ENCODE measurements at regions not wholly inside any gene's neighbourhood (a gene's known extent, or its start where the extent isn't known, plus 50 kb on each side); places are given as distances from the start of the nearest gene placed in this dataset.
"Not testable (repeated sequence)": the region's sequence is repeated elsewhere in the genome, so short reads cannot be mapped to it uniquely, and the experiment has no call there.

DNA sequence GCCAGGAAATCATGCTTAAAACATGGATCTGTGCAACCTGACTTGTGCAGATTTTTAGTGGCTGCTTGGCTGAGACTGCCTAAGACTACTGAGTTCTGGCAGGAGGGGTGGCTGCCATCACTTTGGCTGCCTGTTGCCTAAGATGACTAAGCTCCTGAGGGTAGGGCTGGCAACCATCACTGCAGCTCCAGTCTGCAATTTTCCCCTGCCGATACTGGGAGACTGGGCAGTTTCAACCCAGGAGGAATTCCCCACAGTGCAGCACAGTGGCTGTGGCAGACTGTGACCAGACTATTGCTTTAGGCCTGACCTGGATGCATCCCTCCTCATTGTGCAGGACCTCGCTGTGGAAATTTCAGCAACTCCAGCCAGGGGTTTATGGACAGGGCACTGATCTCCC lies 544.9 kb downstream of the ANKRD50 start:
- no peak overlapping the region for H3K27ac ChIP-seq (ENCODE audit: low read depth, low read length, severe bottlenecking)
- H3K9me3 ChIP-seq (ENCODE audit: control insufficient read depth, low read length): no peaks in the 10 kb centered on the region
- no peaks in the 10 kb centered on the region for H3K4me1 ChIP-seq (ENCODE audit: control insufficient read depth, insufficient read depth, low read length, poor library complexity, severe bottlenecking)
- 92 to 94% methylated on average over 2 of the region's 2 CpGs for WGBS, 2 experiments (ENCODE audit: insufficient coverage in 2 of 2)
- no peak overlapping the region for H3K4me3 ChIP-seq (ENCODE audit: extremely low read depth, insufficient read depth, low read length, poor library complexity, severe bottlenecking)
- no peaks in the 10 kb centered on the region for H3K36me3 ChIP-seq (ENCODE audit: control insufficient read depth, insufficient read depth, low read length)

- not testable (repeated sequence) for H3K27ac ChIP-seq (ENCODE audit: low read depth, low read length, severe bottlenecking); H3K9me3 ChIP-seq (ENCODE audit: control insufficient read depth, low read length); H3K4me1 ChIP-seq (ENCODE audit: control insufficient read depth, insufficient read depth, low read length, poor library complexity, severe bottlenecking); H3K4me3 ChIP-seq (ENCODE audit: extremely low read depth, insufficient read depth, low read length, poor library complexity, severe bottlenecking); H3K36me3 ChIP-seq (ENCODE audit: control insufficient read depth, insufficient read depth, low read length)
- WGBS, 2 experiments (ENCODE audit: insufficient coverage in 2 of 2): 80% methylated on average over 1 of the region's 1 CpG; no CpG with 5 or more reads in 1 of the 2 experiments
Observed at GRCh38 chr4:124169524-124169923, 543.0 kb downstream of the ANKRD50 start.

DNA sequence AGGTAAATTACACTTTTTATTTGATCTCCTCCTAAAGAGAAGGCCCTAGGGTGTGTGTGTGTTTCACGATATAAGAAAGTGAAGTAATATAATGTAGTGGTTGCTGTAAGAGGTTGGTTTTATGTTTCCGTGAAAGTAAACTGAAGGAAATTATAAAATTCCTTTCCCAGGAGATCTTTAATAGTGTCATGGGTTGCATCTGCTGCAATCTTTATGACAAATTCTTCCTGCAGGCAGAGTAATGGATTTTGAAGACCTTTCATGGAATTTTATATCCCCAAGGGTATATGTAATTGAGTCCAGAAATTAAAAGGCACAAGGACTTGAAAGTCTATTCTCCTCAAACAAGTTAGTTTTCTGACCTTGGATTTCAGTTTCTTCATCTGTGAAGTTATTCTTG lies 538.6 kb downstream of the ANKRD50 start:
- H3K27ac ChIP-seq (ENCODE audit: low read depth, low read length, severe bottlenecking): no peak overlapping the region
- 67 to 80% methylated on average over 1 to 2 of the region's 2 CpGs for WGBS, 2 experiments (ENCODE audit: insufficient coverage in 2 of 2)

DNA sequence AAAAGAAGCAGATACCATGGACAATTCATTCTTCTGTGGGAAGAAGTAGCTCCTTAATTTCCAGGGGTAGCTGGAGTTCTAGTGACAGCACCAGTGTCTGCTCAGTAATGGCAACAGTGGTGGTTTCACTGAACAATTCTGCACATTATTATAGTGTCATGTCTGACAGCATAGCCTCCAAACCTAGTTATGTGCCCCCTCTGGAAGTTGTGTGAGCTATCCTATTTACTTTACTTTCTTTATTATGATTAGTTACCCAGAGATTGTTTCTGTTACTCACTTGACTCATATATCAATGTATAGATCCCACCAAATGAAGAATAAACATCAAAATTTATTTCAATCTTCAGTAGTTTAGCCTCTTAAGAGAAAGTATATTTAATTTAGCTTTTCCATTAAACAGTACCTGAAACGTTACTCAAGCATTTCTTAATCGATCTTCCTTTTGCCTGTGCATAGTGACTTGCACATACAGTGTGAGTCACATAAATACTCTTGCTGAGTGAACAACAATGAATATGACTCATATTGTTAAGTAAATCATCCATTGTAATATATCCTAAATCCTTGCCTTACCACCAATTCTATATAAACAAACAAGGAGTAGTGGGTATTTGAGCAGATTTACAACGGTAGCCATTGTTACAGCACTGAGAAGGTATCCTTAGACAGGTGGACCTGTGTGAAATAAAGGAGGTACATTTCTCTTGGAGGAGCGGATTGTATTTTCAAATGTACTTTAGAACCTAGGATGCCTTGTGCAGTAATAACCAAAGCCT lies 534.7 kb downstream of the ANKRD50 start:
- no peaks in the 10 kb centered on the region for H3K36me3 ChIP-seq (ENCODE audit: control insufficient read depth, insufficient read depth, low read length)
- H3K9me3 ChIP-seq (ENCODE audit: control insufficient read depth, low read length): no peaks in the 10 kb centered on the region
- peaks cover 4% of the 10 kb centered on the region for H3K4me1 ChIP-seq (ENCODE audit: control insufficient read depth, insufficient read depth, low read length, poor library complexity, severe bottlenecking)
- H3K27ac ChIP-seq (ENCODE audit: low read depth, low read length, severe bottlenecking): no peak overlapping the region
- 100% methylated on average over 1 of the region's 4 CpGs for WGBS, 2 experiments (ENCODE audit: insufficient coverage in 2 of 2)
- H3K4me3 ChIP-seq (ENCODE audit: extremely low read depth, insufficient read depth, low read length, poor library complexity, severe bottlenecking): no peak overlapping the region

More for the DNA sequence above, 538.6 kb downstream of the ANKRD50 start:
- Histone ChIP-seq H3K4me1 (ENCODE audit: control insufficient read depth, insufficient read depth, low read length, poor library complexity, severe bottlenecking) (peaks cover 4% of the 10 kb centered on the region), H3K36me3 (ENCODE audit: control insufficient read depth, insufficient read depth, low read length) (no peaks in the 10 kb centered on the region), H3K4me3 (ENCODE audit: extremely low read depth, insufficient read depth, low read length, poor library complexity, severe bottlenecking) (no peak overlapping the region), H3K9me3 (ENCODE audit: control insufficient read depth, low read length) (no peaks in the 10 kb centered on the region)

DNA sequence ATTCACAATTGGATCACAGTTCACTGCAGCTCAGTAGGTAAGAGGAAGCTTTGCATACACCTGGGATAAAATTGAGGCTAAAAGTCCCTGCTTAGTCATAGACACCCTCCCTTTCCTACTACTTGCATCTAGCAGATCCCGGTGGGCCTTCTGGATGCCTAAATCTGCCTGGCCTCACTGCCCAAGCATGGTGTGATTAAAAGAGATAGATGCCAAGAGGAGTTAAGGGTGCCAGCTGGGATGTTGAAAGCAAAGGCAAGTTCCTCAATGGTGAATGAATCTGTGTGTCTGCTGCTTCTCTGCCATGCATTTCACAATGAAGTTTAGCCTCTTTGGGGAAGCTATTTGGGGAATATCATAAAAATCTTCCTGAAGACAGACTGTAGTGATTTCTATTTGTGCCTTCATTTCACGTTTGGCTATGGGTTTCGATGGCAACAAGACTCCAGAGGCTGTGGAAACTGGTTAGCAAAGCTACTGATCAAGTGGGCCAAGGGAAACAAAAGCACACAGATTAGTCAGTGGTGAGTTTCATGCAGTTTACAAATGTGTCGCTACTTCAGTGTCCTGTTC lies 534.0 kb downstream of the ANKRD50 start:
- no peak overlapping the region for H3K27ac ChIP-seq (ENCODE audit: low read depth, low read length, severe bottlenecking)
- no peaks in the 10 kb centered on the region for H3K9me3 ChIP-seq (ENCODE audit: control insufficient read depth, low read length)
- H3K4me3 ChIP-seq (ENCODE audit: extremely low read depth, insufficient read depth, low read length, poor library complexity, severe bottlenecking): no peak overlapping the region
- H3K36me3 ChIP-seq (ENCODE audit: control insufficient read depth, insufficient read depth, low read length): no peaks in the 10 kb centered on the region
- WGBS, 2 experiments (ENCODE audit: insufficient coverage in 2 of 2): 96 to 98% methylated on average over 4 of the region's 4 CpGs
- peaks cover 4% of the 10 kb centered on the region for H3K4me1 ChIP-seq (ENCODE audit: control insufficient read depth, insufficient read depth, low read length, poor library complexity, severe bottlenecking)

DNA sequence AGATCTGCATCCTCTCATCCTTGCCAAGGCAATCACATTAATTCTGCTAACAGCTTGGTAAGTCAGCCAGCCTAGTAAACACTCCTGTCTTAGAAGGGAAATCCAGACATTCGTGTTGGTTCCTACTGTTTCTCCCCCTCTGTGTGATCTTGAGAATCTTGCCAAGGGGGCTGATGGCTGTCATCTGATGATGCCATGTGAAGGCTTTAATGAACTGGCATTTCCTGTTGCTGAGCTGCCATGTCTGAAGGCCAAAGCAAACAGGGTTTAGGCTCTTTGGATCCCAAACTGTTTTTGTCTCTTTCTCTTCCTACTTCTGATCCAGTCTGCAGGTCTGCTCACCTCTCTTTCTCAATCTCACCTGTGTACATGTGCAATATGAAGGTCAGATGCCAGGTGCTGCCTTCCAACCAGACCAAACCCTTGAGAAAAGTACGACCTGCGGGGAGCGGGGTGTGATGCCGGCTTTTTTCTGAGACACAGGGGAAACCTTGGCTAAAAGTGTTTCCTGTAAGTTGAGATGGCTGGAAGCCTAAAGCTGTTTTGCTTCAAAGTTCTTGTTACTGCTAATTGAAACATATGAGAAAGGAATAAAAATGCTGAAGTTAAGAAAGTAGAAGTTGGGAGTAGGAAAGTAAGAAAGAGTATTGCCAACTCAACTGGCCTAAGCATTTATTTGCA lies 532.9 kb downstream of the ANKRD50 start:
- Histone ChIP-seq H3K4me1 (ENCODE audit: control insufficient read depth, insufficient read depth, low read length, poor library complexity, severe bottlenecking) (peaks cover 4% of the 10 kb centered on the region), H3K9me3 (ENCODE audit: control insufficient read depth, low read length) (no peaks in the 10 kb centered on the region), H3K4me3 (ENCODE audit: extremely low read depth, insufficient read depth, low read length, poor library complexity, severe bottlenecking) (no peak overlapping the region), H3K36me3 (ENCODE audit: control insufficient read depth, insufficient read depth, low read length) (no peaks in the 10 kb centered on the region), H3K27ac (ENCODE audit: low read depth, low read length, severe bottlenecking) (no peak overlapping the region)
- 92 to 100% methylated on average over 3 to 4 of the region's 5 CpGs for WGBS, 2 experiments (ENCODE audit: insufficient coverage in 2 of 2)

GRCh38 chr4:124181039-124181438 lies 531.5 kb downstream of the ANKRD50 start:
- WGBS, 2 experiments (ENCODE audit: insufficient coverage in 2 of 2): no CpG with 5 or more reads among the region's 2 CpGs
- H3K9me3 ChIP-seq (ENCODE audit: control insufficient read depth, low read length): no peaks in the 10 kb centered on the region
- H3K36me3 ChIP-seq (ENCODE audit: control insufficient read depth, insufficient read depth, low read length): no peaks in the 10 kb centered on the region
- no peak overlapping the region for H3K4me3 ChIP-seq (ENCODE audit: extremely low read depth, insufficient read depth, low read length, poor library complexity, severe bottlenecking)
- H3K27ac ChIP-seq (ENCODE audit: low read depth, low read length, severe bottlenecking): no peak overlapping the region
- peaks cover 4% of the 10 kb centered on the region for H3K4me1 ChIP-seq (ENCODE audit: control insufficient read depth, insufficient read depth, low read length, poor library complexity, severe bottlenecking)

- H3K4me3 ChIP-seq (ENCODE audit: extremely low read depth, insufficient read depth, low read length, poor library complexity, severe bottlenecking): no peak overlapping the region
- H3K9me3 ChIP-seq (ENCODE audit: control insufficient read depth, low read length): no peaks in the 10 kb centered on the region
- no peak overlapping the region for H3K27ac ChIP-seq (ENCODE audit: low read depth, low read length, severe bottlenecking)
- H3K4me1 ChIP-seq (ENCODE audit: control insufficient read depth, insufficient read depth, low read length, poor library complexity, severe bottlenecking): peaks cover 2% of the 10 kb centered on the region
- no peaks in the 10 kb centered on the region for H3K36me3 ChIP-seq (ENCODE audit: control insufficient read depth, insufficient read depth, low read length)
- WGBS, 2 experiments (ENCODE audit: insufficient coverage in 2 of 2): 100% methylated on average over 1 of the region's 2 CpGs; no CpG with 5 or more reads in 1 of the 2 experiments
Observed at GRCh38 chr4:124183231-124183630, 529.3 kb downstream of the ANKRD50 start.

GRCh38 chr4:124183926-124184325 lies 528.6 kb downstream of the ANKRD50 start:
- Histone ChIP-seq H3K27ac (ENCODE audit: low read depth, low read length, severe bottlenecking) (no peak overlapping the region), H3K36me3 (ENCODE audit: control insufficient read depth, insufficient read depth, low read length) (no peaks in the 10 kb centered on the region), H3K4me1 (ENCODE audit: control insufficient read depth, insufficient read depth, low read length, poor library complexity, severe bottlenecking) (no peaks in the 10 kb centered on the region), H3K9me3 (ENCODE audit: control insufficient read depth, low read length) (no peaks in the 10 kb centered on the region), H3K4me3 (ENCODE audit: extremely low read depth, insufficient read depth, low read length, poor library complexity, severe bottlenecking) (no peak overlapping the region)

- no peaks in the 10 kb centered on the region for H3K9me3 ChIP-seq (ENCODE audit: control insufficient read depth, low read length)
- no peaks in the 10 kb centered on the region for H3K36me3 ChIP-seq (ENCODE audit: control insufficient read depth, insufficient read depth, low read length)
- no peak overlapping the region for H3K27ac ChIP-seq (ENCODE audit: low read depth, low read length, severe bottlenecking)
- H3K4me3 ChIP-seq (ENCODE audit: extremely low read depth, insufficient read depth, low read length, poor library complexity, severe bottlenecking): no peak overlapping the region
- WGBS, 2 experiments (ENCODE audit: insufficient coverage in 2 of 2): no CpG with 5 or more reads among the region's 1 CpG
- no peaks in the 10 kb centered on the region for H3K4me1 ChIP-seq (ENCODE audit: control insufficient read depth, insufficient read depth, low read length, poor library complexity, severe bottlenecking)
Observed at GRCh38 chr4:124184792-124185191, 527.7 kb downstream of the ANKRD50 start.

GRCh38 chr4:124188595-124188994 lies 523.9 kb downstream of the ANKRD50 start:
- Histone ChIP-seq H3K27ac (ENCODE audit: low read depth, low read length, severe bottlenecking) (no peak overlapping the region), H3K4me1 (ENCODE audit: control insufficient read depth, insufficient read depth, low read length, poor library complexity, severe bottlenecking) (no peaks in the 10 kb centered on the region), H3K4me3 (ENCODE audit: extremely low read depth, insufficient read depth, low read length, poor library complexity, severe bottlenecking) (no peak overlapping the region), H3K9me3 (ENCODE audit: control insufficient read depth, low read length) (no peaks in the 10 kb centered on the region), H3K36me3 (ENCODE audit: control insufficient read depth, insufficient read depth, low read length) (no peaks in the 10 kb centered on the region)
- WGBS, 2 experiments (ENCODE audit: insufficient coverage in 2 of 2): no CpG with 5 or more reads among the region's 2 CpGs
